ENCODE measurements at regions not wholly inside any gene's neighbourhood (a gene's known extent, or its start where the extent isn't known, plus 50 kb on each side); places are given as distances from the start of the nearest gene placed in this dataset.

- no peak for DNase-seq
- Histone ChIP-seq H4K8ac (ENCODE audit: low read depth in 2 of 2, low read length in 2 of 2) (no peak overlapping the region), H3K4me3 (ENCODE audit: insufficient read depth, low read depth, low read length) (no peak overlapping the region), H3K9ac (ENCODE audit: low read depth, low read length) (no peak overlapping the region), H4K91ac (ENCODE audit: insufficient read depth, low read depth, low read length) (no peak overlapping the region), H3K23ac (ENCODE audit: low read depth, low read length) (no peak overlapping the region), H3K27me3 (ENCODE audit: control insufficient read depth, insufficient read depth, low read length) (peaks cover 24% of the 10 kb centered on the region), H3K79me1 (ENCODE audit: low read depth in 1 of 2, low read length in 2 of 2) (no peaks in the 10 kb centered on the region), H4K5ac (ENCODE audit: low read depth, low read length) (no peak overlapping the region), H3K9me3 (ENCODE audit: control insufficient read depth, insufficient read depth, low read length) (no peaks in the 10 kb centered on the region), H3K4me2 (ENCODE audit: low read depth, low read length) (no peak overlapping the region), H3K56ac (ENCODE audit: extremely low read depth, insufficient read depth, low read length) (no peak overlapping the region), H3K4ac (ENCODE audit: low read depth, low read length) (no peak overlapping the region), H3K18ac (ENCODE audit: low read depth, low read length) (no peak overlapping the region), H3K4me1 (ENCODE audit: control insufficient read depth, insufficient read depth, low read length) (no peaks in the 10 kb centered on the region), H2BK15ac (ENCODE audit: low read depth, low read length) (no peak overlapping the region), H2AFZ (replicated peaks; ENCODE audit: low read length, poor library complexity) (no peak overlapping the region), H3K14ac (replicated peaks; ENCODE audit: low read depth, low read length) (no peak overlapping the region), H2AK5ac (ENCODE audit: low read depth, low read length) (no peak overlapping the region), H2BK5ac (ENCODE audit: low read depth, low read length, poor library complexity, severe bottlenecking) (no peak overlapping the region), H2AK9ac (replicated peaks; ENCODE audit: low read depth, low read length, poor library complexity) (no peak overlapping the region), H2BK20ac (ENCODE audit: low read depth, low read length) (no peak overlapping the region), H2BK120ac (ENCODE audit: low read depth, low read length) (no peak overlapping the region), H3K9me1 (ENCODE audit: insufficient read depth, low read length) (no peaks in the 10 kb centered on the region), H4K20me1 (ENCODE audit: insufficient read depth, low read length) (no peaks in the 10 kb centered on the region), H3K27ac (ENCODE audit: insufficient read depth, low read length) (no peak overlapping the region), H3K36me3 (ENCODE audit: control insufficient read depth, insufficient read depth, low read length) (no peaks in the 10 kb centered on the region)
- WGBS, 2 experiments (ENCODE audit: extremely low coverage in 2 of 2, insufficient read length in 1 of 2) = no CpG with 5 or more reads among the region's 1 CpG
- TF ChIP-seq, protein P1, sequence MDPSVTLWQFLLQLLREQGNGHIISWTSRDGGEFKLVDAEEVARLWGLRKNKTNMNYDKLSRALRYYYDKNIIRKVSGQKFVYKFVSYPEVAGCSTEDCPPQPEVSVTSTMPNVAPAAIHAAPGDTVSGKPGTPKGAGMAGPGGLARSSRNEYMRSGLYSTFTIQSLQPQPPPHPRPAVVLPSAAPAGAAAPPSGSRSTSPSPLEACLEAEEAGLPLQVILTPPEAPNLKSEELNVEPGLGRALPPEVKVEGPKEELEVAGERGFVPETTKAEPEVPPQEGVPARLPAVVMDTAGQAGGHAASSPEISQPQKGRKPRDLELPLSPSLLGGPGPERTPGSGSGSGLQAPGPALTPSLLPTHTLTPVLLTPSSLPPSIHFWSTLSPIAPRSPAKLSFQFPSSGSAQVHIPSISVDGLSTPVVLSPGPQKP (IDR thresholded peaks at IDR 0.05; ENCODE audit: borderline replicate concordance, low read depth, low read length) = no peak
- no peak for TF ChIP-seq BHLHE40 (IDR thresholded peaks at IDR 0.05; ENCODE audit: low read depth, low read length)
- TF ChIP-seq, protein P2, sequence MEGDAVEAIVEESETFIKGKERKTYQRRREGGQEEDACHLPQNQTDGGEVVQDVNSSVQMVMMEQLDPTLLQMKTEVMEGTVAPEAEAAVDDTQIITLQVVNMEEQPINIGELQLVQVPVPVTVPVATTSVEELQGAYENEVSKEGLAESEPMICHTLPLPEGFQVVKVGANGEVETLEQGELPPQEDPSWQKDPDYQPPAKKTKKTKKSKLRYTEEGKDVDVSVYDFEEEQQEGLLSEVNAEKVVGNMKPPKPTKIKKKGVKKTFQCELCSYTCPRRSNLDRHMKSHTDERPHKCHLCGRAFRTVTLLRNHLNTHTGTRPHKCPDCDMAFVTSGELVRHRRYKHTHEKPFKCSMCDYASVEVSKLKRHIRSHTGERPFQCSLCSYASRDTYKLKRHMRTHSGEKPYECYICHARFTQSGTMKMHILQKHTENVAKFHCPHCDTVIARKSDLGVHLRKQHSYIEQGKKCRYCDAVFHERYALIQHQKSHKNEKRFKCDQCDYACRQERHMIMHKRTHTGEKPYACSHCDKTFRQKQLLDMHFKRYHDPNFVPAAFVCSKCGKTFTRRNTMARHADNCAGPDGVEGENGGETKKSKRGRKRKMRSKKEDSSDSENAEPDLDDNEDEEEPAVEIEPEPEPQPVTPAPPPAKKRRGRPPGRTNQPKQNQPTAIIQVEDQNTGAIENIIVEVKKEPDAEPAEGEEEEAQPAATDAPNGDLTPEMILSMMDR (conservative IDR thresholded peaks at IDR 0.05; ENCODE audit: low read depth, low read length) = no peak
- no TSS peak for BruUV-seq (replicated peaks)
- in situ Hi-C loops (cut with MboI; ENCODE audit: low sequenced_read_pairs) (no loop called here), intact Hi-C loops (cut with micrococcal nuclease) (no loop called here), dilution Hi-C loops (cut with HindIII; ENCODE audit: low sequenced_read_pairs, unreplicated experiment) (no loop called here)
- CTCF ChIA-PET = no interaction called here
- ATAC-seq (ENCODE audit: low read depth) = no peak
- POLR2A ChIA-PET (ENCODE audit: unreplicated experiment) = no interaction called here
Measured at GRCh38 chr14:55908106-55908505, 210.1 kb upstream of the PELI2 start.
